GM23248 (cell line): ENCODE measurements at regions not wholly inside any gene's neighbourhood (a gene's known extent, or its start where the extent isn't known, plus 50 kb on each side); places are given as distances from the start of the nearest gene placed in this dataset.

Experiments
- DNase-seq: peaks from one replicate; pipeline ENCODE4 v3.0.0-alpha.2; 2015
- H2AFZ ChIP-seq: fragments of 200-600 bp; sonication (generic); 2 replicates; pipeline ENCODE4 v1.6.1; 2016; ENCODE audit warnings: antibody characterized with exemption
- H3F3A ChIP-seq: fragments of 200-600 bp; sonication (generic); 2 replicates; pipeline ENCODE4 v1.6.1; 2016; ENCODE audit warnings: mild to moderate bottlenecking, antibody characterized with exemption, mixed run types; ENCODE audit not compliant: insufficient read depth
- H3K27ac ChIP-seq: fragments of 200-600 bp; sonication (generic); 2 replicates; pipeline ENCODE4 v1.5.1; 2016; ENCODE audit warnings: mild to moderate bottlenecking
- H3K27me3 ChIP-seq: fragments of 200-600 bp; sonication (generic); replicated peaks from 2 replicates; pipeline ENCODE4 v1.6.1; 2016; ENCODE audit warnings: mild to moderate bottlenecking; ENCODE audit not compliant: insufficient read depth
- H3K36me3 ChIP-seq: fragments of 200-600 bp; sonication (generic); 2 replicates; pipeline ENCODE4 v1.6.1; 2016; ENCODE audit warnings: low read depth, mild to moderate bottlenecking
- H3K4me1 ChIP-seq: fragments of 200-600 bp; sonication (generic); 2 replicates; pipeline ENCODE4 v1.6.1; 2016; ENCODE audit warnings: mild to moderate bottlenecking; ENCODE audit not compliant: insufficient read depth
- H3K4me2 ChIP-seq: fragments of 200-600 bp; sonication (generic); one replicate; pipeline ENCODE4 v1.6.1; 2016; ENCODE audit warnings: mild to moderate bottlenecking; ENCODE audit not compliant: unreplicated experiment
- H3K4me3 ChIP-seq: fragments of 200-600 bp; sonication (generic); 2 replicates; pipeline ENCODE4 v1.5.1; 2016; ENCODE audit warnings: mild to moderate bottlenecking
- H3K79me2 ChIP-seq: fragments of 200-600 bp; sonication (generic); 2 replicates; pipeline ENCODE4 v1.6.1; 2016; ENCODE audit warnings: mild to moderate bottlenecking; ENCODE audit not compliant: insufficient read depth
- H3K9ac ChIP-seq: fragments of 200-600 bp; sonication (generic); 2 replicates; pipeline ENCODE4 v1.6.1; 2016; ENCODE audit warnings: mild to moderate bottlenecking
- H3K9me2 ChIP-seq: fragments of 200-600 bp; sonication (generic); 2 replicates; pipeline ENCODE4 v1.6.1; 2016; ENCODE audit warnings: mixed run types, mild to moderate bottlenecking, moderate library complexity; ENCODE audit not compliant: insufficient read depth
- H3K9me3 ChIP-seq: fragments of 200-600 bp; sonication (generic); one replicate; pipeline ENCODE4 v1.6.1; 2017; ENCODE audit warnings: low read depth
- H4K20me1 ChIP-seq: fragments of 200-600 bp; sonication (generic); 2 replicates; pipeline ENCODE4 v1.6.0; 2016; ENCODE audit not compliant: insufficient read depth
- EZH2 ChIP-seq: fragments of 200-600 bp; sonication (generic); IDR thresholded peaks from 2 replicates; pipeline ENCODE4 v1.6.1; 2018; ENCODE audit warnings: antibody characterized with exemption, mild to moderate bottlenecking; ENCODE audit not compliant: insufficient read depth, poor library complexity, severe bottlenecking
- EZH2phosphoT487 ChIP-seq: fragments of 200-600 bp; sonication (generic); IDR thresholded peaks from 2 replicates; pipeline ENCODE4 v1.6.1; 2018; ENCODE audit warnings: antibody characterized with exemption, moderate library complexity, mild to moderate bottlenecking, low read depth; ENCODE audit not compliant: insufficient read depth
- WGBS, 2 experiments: methylation state at CpG; one replicate each; pipeline ENCODE4 v1.1.6; 2015 to 2017; ENCODE audit warnings: low lambda C conversion rate in 2 of 2, low coverage in 1 of 2; ENCODE audit errors: missing lambda C conversion rate in 2 of 2; 5-methylcytosine and 5-hydroxymethylcytosine counted together
- in situ Hi-C: fragments of 300-500 bp; cut with MboI; formaldehyde crosslinking; loops from 2 replicates; pipeline ENCODE4 v1.15.0; 2020

GRCh38 chr20:46799781-46800408, 90.4 kb downstream of the SLC2A10 start:
- Histone ChIP-seq H3K36me3 (no peaks in the 10 kb centered on the region), H3K9me2 (no peaks in the 10 kb centered on the region), H3K4me3 (no peak overlapping the region), H2AFZ (no peak overlapping the region), H3K27ac (no peak overlapping the region), H3F3A (no peaks in the 10 kb centered on the region), H4K20me1 (no peaks in the 10 kb centered on the region), H3K79me2 (no peaks in the 10 kb centered on the region), H3K9me3 (no peaks in the 10 kb centered on the region), H3K9ac (no peak overlapping the region), H3K4me2 (no peak overlapping the region), H3K27me3 (peaks cover 54% of the 10 kb centered on the region), H3K4me1 (no peaks in the 10 kb centered on the region)
- 37 to 44% methylated on average over 7 of the region's 7 CpGs for WGBS, 2 experiments
- no peak for TF ChIP-seq EZH2
- no peak for TF ChIP-seq EZH2phosphoT487
- in situ Hi-C loops: no loop called here
- no peak for DNase-seq

DNA sequence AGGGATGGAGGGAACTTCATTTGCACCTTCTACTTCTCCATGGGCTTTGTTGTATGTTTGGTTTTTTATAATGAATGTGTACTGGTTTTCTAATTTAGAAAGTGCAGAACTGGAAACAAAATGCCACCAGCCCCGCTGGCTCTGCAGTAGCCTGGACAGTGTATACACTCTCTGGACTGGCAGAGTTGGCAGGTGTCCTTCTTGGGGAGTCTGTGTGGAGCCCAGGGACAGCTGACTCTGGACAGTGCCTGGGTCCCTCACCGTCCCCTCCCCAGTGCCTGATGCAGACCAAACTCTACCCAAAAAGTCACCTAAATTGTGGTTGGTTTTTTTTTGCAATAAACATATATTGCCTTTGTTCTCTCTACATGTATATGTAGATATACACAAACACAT, 91.0 kb downstream of the SLC2A10 start:
- Histone ChIP-seq H3K36me3 (no peaks in the 10 kb centered on the region), H2AFZ (no peak overlapping the region), H3K27ac (no peak overlapping the region), H4K20me1 (no peaks in the 10 kb centered on the region), H3F3A (no peaks in the 10 kb centered on the region), H3K9me2 (no peaks in the 10 kb centered on the region), H3K27me3 (peaks cover 54% of the 10 kb centered on the region), H3K79me2 (no peaks in the 10 kb centered on the region), H3K4me2 (no peak overlapping the region), H3K9me3 (no peaks in the 10 kb centered on the region), H3K4me1 (no peaks in the 10 kb centered on the region), H3K4me3 (no peak overlapping the region), H3K9ac (no peak overlapping the region)
- DNase-seq: no peak
- no peak for TF ChIP-seq EZH2phosphoT487
- no peak for TF ChIP-seq EZH2
- 46 to 61% methylated on average over 2 of the region's 2 CpGs for WGBS, 2 experiments
- in situ Hi-C loops: no loop called here

DNA sequence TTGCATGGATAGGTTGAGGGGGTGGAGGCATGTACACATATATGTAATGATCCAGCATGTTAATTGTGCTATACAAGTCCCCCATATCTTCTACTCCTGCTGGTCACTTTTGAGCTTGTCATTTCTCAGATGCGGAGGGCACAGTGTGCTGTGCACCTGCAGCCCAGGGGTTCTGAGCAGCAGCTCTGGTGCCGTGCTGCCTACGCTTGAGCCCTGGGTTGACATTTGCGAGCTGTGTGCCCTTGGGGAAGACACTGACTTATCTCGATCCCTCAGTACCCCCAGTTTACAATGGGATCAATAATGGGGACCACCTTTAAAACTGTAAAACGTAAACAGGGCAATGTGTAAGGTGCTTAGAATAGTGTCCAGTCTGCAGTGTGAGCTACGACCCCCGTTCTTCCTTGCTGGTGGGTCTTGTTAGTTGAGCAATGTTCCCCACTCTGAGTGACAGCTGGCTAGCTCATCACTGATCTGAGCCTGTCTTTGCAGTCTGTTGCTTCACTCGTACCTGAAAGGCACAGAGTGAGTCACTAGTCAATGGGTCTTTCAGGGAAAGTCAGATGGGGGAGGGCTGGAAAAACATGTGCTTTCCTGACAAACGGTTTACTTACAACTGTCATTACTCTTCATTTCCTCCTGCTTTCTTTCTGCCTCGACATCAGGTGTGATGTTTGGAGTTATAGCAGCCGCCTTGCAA, 91.7 kb downstream of the SLC2A10 start:
- H3K27ac ChIP-seq: no peak overlapping the region
- H3K9me3 ChIP-seq: no peaks in the 10 kb centered on the region
- no peaks in the 10 kb centered on the region for H3K79me2 ChIP-seq
- no peaks in the 10 kb centered on the region for H3F3A ChIP-seq
- H4K20me1 ChIP-seq: no peaks in the 10 kb centered on the region
- TF ChIP-seq EZH2: no peak
- TF ChIP-seq EZH2phosphoT487: no peak
- 55 to 61% methylated on average over 12 of the region's 12 CpGs for WGBS, 2 experiments
- H3K27me3 ChIP-seq: peaks cover 54% of the 10 kb centered on the region
- H3K9me2 ChIP-seq: no peaks in the 10 kb centered on the region
- H2AFZ ChIP-seq: no peak overlapping the region
- H3K4me1 ChIP-seq: no peaks in the 10 kb centered on the region
- H3K36me3 ChIP-seq: no peaks in the 10 kb centered on the region
- no peak overlapping the region for H3K4me2 ChIP-seq
- no peak overlapping the region for H3K9ac ChIP-seq
- no peak for DNase-seq
- H3K4me3 ChIP-seq: no peak overlapping the region
- in situ Hi-C loops: no loop called here

- H3K9ac ChIP-seq: no peak overlapping the region
- no peaks in the 10 kb centered on the region for H3F3A ChIP-seq
- peaks cover 51% of the 10 kb centered on the region for H3K27me3 ChIP-seq
- no peaks in the 10 kb centered on the region for H3K9me3 ChIP-seq
- H2AFZ ChIP-seq: no peak overlapping the region
- H3K4me3 ChIP-seq: no peak overlapping the region
- no peaks in the 10 kb centered on the region for H4K20me1 ChIP-seq
- 52 to 59% methylated on average over 5 of the region's 5 CpGs for WGBS, 2 experiments
- no peak for TF ChIP-seq EZH2
- TF ChIP-seq EZH2phosphoT487: no peak
- H3K36me3 ChIP-seq: no peaks in the 10 kb centered on the region
- in situ Hi-C loops: no loop called here
- H3K9me2 ChIP-seq: no peaks in the 10 kb centered on the region
- no peak for DNase-seq
- H3K27ac ChIP-seq: no peak overlapping the region
- no peaks in the 10 kb centered on the region for H3K79me2 ChIP-seq
- H3K4me2 ChIP-seq: no peak overlapping the region
- H3K4me1 ChIP-seq: no peaks in the 10 kb centered on the region
These were observed 91.9 kb upstream of the EYA2 start for GRCh38 chr20:46802722-46803121.
